ENCODE measurements at regions not wholly inside any gene's neighbourhood (a gene's known extent, or its start where the extent isn't known, plus 50 kb on each side); places are given as distances from the start of the nearest gene placed in this dataset.

- no peak for DNase-seq (ENCODE audit: low read depth in 2 of 2)
These were observed 756.2 kb downstream of the TLE1 start for GRCh38 chr9:80932947-80933780.

DNA sequence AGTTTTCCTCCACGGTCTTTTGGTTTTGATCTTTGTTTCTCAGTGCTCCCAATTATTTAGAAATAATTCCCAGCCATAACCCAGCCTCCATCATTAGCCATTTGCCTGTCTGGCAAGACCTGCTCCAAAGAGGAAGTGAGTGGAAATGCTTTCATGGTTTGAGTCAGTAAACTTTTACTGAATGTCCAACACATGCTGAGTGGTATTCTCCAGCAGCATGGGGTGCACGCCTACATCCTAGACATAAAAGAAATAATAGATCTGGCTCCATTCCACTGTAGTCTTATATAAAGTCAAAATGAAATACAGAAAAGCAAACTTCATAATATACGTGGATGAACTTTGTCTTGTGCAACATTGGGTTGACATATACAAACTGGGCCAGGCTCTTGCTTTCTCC, 757.2 kb downstream of the TLE1 start:
- no peak for DNase-seq (ENCODE audit: low read depth in 2 of 2)

GRCh38 chr9:80931163-80931562, 758.2 kb downstream of the TLE1 start:
- DNase-seq (ENCODE audit: low read depth in 2 of 2), result no peak

GRCh38 chr9:80928697-80929096, 760.6 kb downstream of the TLE1 start:
- no peak for DNase-seq (ENCODE audit: low read depth in 2 of 2)

GRCh38 chr9:80926611-80927010, 762.7 kb downstream of the TLE1 start:
- DNase-seq (ENCODE audit: low read depth in 2 of 2), result no peak

- DNase-seq (ENCODE audit: low read depth in 2 of 2), result no peak
These were observed 766.8 kb downstream of the TLE1 start for GRCh38 chr9:80922544-80922943.

GRCh38 chr9:80906728-80907127, 782.6 kb downstream of the TLE1 start:
- DNase-seq (ENCODE audit: low read depth in 2 of 2), result no peak

DNA sequence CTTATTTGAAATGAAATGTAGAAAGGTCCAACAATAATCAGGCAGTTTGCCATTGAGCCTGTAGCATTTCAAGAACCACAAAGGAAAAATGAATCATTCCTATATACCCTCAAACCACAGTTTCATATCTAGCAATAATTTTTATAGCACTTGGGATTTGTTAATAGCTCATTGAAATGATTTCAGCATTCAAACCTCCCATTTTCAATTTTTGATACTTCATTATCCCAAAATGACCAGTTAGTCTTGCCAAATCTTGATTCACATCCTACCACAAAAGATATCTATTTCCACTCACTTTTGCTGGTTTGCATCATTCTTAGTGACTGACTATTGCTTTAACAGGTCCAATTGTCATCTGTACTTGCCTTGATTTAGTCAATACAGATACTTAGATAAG, 790.1 kb downstream of the TLE1 start:
- DNase-seq (ENCODE audit: low read depth in 2 of 2), result peak; percentile 53 to 67

GRCh38 chr9:80893190-80893589, 796.2 kb downstream of the TLE1 start:
- DNase-seq (ENCODE audit: low read depth in 2 of 2), result no peak

- no peak for DNase-seq (ENCODE audit: low read depth in 2 of 2)
These were observed 796.6 kb downstream of the TLE1 start for GRCh38 chr9:80892703-80893102.

DNA sequence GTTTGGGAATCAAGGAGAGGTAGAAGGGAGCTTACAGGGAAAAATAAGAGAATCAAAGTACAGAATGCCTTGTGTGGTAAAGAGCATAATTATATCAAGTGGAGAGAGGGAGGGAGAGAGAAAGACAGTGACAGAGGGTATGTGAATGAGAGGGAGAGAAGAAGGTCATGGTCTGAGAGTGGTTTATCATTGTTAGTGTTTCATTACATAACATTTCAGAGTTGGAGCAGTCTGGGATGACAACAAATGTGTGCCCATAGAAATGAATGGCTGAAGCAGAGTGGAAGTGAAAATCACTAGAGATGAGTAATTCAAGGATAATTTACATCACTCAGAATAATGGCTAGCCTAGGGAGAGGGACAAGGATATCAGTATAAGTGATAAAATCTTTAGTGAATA, 799.2 kb downstream of the TLE1 start:
- DNase-seq (ENCODE audit: low read depth in 2 of 2), result no peak

- DNase-seq (ENCODE audit: low read depth in 2 of 2), result no peak
These were observed 803.5 kb downstream of the TLE1 start for GRCh38 chr9:80885894-80886293.

- DNase-seq (ENCODE audit: low read depth in 2 of 2), result no peak
These were observed 805.3 kb downstream of the TLE1 start for GRCh38 chr9:80883826-80884579.

- no peak for DNase-seq (ENCODE audit: low read depth in 2 of 2)
These were observed 805.9 kb downstream of the TLE1 start for GRCh38 chr9:80883426-80883825.

- no peak for DNase-seq (ENCODE audit: low read depth in 2 of 2)
These were observed 807.4 kb downstream of the TLE1 start for GRCh38 chr9:80881940-80882339.

GRCh38 chr9:80881320-80881719, 808.0 kb downstream of the TLE1 start:
- DNase-seq (ENCODE audit: low read depth in 2 of 2), result no peak

- DNase-seq (ENCODE audit: low read depth in 2 of 2), result no peak
These were observed 810.8 kb downstream of the TLE1 start for GRCh38 chr9:80878556-80878955.

DNA sequence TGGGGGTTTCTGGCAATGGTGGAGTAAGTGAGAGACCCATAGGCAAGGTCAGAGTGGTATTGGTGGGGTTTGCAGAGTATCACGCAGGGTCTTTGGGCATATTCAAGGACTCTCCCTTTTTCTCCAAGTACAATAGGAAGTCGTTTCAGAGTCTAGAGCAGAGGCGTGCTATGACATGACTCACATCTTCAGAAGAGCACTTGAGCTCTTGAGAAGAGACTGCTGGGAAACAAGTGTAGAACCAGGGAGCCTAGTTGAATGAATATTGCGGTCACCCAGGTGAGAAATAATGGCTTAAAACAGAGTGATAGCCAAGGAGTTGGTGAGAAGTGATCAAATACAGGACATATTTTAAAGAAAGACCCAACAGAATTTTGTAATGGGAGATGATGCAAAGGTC, 813.4 kb downstream of the TLE1 start:
- DNase-seq (ENCODE audit: low read depth in 2 of 2), result no peak

- DNase-seq (ENCODE audit: low read depth in 2 of 2), result peak; percentile 64 to 80
These were observed 815.1 kb downstream of the TLE1 start for GRCh38 chr9:80874276-80874675.

DNA sequence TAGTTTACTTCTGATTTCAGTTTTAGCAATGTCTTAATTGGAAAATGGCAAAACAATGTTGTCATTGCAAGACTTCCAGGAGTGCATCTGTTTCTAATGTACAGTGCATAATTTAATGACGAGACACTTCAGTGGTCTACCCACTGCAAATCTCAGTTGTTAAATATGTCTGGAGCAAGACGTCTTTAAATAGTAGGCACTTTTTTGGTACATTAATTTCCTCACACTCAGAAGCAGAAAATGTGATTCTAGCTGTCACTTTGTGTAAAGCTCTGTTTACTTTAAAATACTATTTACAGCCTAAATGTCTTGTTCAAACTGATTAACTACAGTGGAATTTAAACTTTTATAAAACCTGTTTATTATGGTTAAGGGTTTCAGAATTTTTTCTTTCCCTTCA, 815.5 kb downstream of the TLE1 start:
- peak; percentile 47 to 59 for DNase-seq (ENCODE audit: low read depth in 2 of 2)

GRCh38 chr9:80871596-80871995, 817.8 kb downstream of the TLE1 start:
- no peak for DNase-seq (ENCODE audit: low read depth in 2 of 2)

DNA sequence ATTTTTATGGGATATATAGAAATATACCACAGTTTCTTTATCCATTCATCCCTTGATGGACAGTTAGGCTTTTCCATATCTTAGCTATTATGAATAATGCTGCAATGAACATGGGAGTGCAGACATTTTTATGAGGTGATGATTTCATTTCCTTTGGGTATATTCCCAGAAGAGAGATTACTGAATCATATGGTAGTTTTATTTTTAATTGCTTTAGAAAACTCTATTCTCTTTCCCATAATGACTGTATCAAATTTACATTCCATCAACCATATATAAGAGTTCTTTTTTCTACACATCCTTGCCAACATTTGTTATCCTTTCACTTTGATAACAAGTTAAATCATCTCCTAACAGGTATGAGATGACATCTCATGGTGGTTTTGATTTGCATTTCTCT, 821.6 kb downstream of the TLE1 start:
- peak; percentile 42 to 47 for DNase-seq (ENCODE audit: low read depth in 2 of 2)

DNA sequence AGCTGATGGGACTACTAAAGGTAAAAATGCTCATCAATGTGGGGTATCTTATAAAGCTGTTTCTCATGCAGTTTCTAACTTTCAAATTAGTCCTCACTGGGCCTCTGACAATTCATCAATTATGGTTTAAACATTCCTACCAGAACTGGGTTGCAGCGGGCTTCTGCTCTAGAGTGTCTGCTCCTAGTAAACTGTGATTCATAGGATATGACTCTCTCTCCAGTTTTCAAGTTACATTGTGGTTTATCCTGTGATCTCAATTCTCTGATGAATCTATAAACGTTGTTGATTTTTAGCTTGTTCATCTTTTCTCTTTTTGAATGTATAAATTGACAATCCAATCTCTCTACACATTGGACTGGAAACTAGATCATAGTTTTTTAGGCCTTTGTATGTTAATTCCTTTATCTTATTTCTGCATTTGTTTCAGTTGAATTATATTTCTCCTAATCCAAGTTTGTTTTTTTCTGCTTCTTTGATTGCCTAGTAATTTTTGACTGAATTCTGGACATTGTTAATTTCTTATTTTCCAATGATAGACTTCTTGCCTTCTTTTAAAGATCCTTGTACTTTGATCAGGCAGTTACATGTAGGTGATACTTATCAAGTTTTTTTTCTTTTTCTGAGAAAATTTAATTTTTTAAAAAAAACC, 822.6 kb downstream of the TLE1 start:
- no peak for DNase-seq (ENCODE audit: low read depth in 2 of 2)
